Liver (tissue), 8 donors: ENCODE measurements at regions not wholly inside any gene's neighbourhood (a gene's known extent, or its start where the extent isn't known, plus 50 kb on each side); places are given as distances from the start of the nearest gene placed in this dataset.

Source experiments
- DNase-seq: peaks from one replicate; pipeline ENCODE4 v3.0.0-alpha.2; 2017; ENCODE audit warnings: low spot score
- H3K27ac ChIP-seq, 2 donors: one replicate each; pipeline ENCODE4 v1.7.0; 2013; ENCODE audit warnings: inconsistent platforms in 2 of 2, low read length in 2 of 2, control low read depth in 1 of 2, low read depth in 1 of 2, mild to moderate bottlenecking in 1 of 2
- H3K27me3 ChIP-seq, 4 donors: one replicate each; pipeline versions ENCODE4 v1.6.1 to v1.7.0; 2013; ENCODE audit warnings: low read length in 3 of 4, inconsistent platforms in 1 of 4, mild to moderate bottlenecking in 1 of 4, moderate library complexity in 1 of 4; ENCODE audit not compliant: control insufficient read depth in 4 of 4, insufficient read depth in 4 of 4
- H3K36me3 ChIP-seq, 4 donors: one replicate each; pipeline versions ENCODE4 v1.6.1 to v1.7.0; 2013; ENCODE audit warnings: low read length in 3 of 4, mild to moderate bottlenecking in 3 of 4, low read depth in 1 of 4, moderate library complexity in 1 of 4; ENCODE audit not compliant: control insufficient read depth in 4 of 4, insufficient read depth in 3 of 4
- H3K4me1 ChIP-seq, 4 donors: one replicate each; pipeline versions ENCODE4 v1.6.1 to v1.7.0; 2013; ENCODE audit warnings: low read length in 3 of 4, mild to moderate bottlenecking in 3 of 4, moderate library complexity in 1 of 4; ENCODE audit not compliant: control insufficient read depth in 4 of 4, insufficient read depth in 4 of 4
- H3K4me3 ChIP-seq, 3 donors: one replicate each; pipeline versions ENCODE4 v1.6.1 to v1.7.0; 2013; ENCODE audit warnings: low read length in 3 of 3, control low read depth in 1 of 3, low read depth in 1 of 3, mild to moderate bottlenecking in 1 of 3
- H3K9ac ChIP-seq, 2 donors: one replicate each; pipeline ENCODE4 v1.7.0; 2013; ENCODE audit warnings: low read length in 2 of 2, mild to moderate bottlenecking in 2 of 2, moderate library complexity in 2 of 2, control low read depth in 1 of 2, low read depth in 1 of 2
- H3K9me3 ChIP-seq, 4 donors: one replicate each; pipeline versions ENCODE4 v1.6.1 to v1.7.0; 2013; ENCODE audit warnings: low read length in 3 of 4; ENCODE audit not compliant: control insufficient read depth in 4 of 4
- ATF3 ChIP-seq: IDR thresholded peaks from 2 replicates; pipeline ENCODE4 v1.6.1; 2016; ENCODE audit warnings: antibody characterized with exemption
- CTCF ChIP-seq: fragments of 150-350 bp; IDR thresholded peaks from 2 replicates; pipeline ENCODE4 v1.5.1; 2017; ENCODE audit warnings: improper control_type of control experiment, low read depth, low read length; ENCODE audit not compliant: missing input control
- EGR1 ChIP-seq, 2 donors: IDR thresholded peaks; 2 replicates each; pipeline ENCODE4 v1.6.1; 2016 to 2018; ENCODE audit warnings: antibody characterized with exemption in 2 of 2, low read depth in 2 of 2
- FOXA1 ChIP-seq: IDR thresholded peaks from 2 replicates; pipeline ENCODE4 v1.6.1; 2016; ENCODE audit warnings: antibody characterized with exemption
- FOXA2 ChIP-seq: IDR thresholded peaks from 2 replicates; pipeline ENCODE4 v1.6.1; 2016; ENCODE audit warnings: antibody characterized with exemption
- GABPA ChIP-seq, 2 donors: IDR thresholded peaks in 1 of 2; conservative IDR thresholded peaks in 1 of 2; 2 replicates each; pipeline ENCODE4 v1.6.1; 2016; ENCODE audit warnings: antibody characterized with exemption in 2 of 2, mild to moderate bottlenecking in 1 of 2, moderate library complexity in 1 of 2
- HNF4A ChIP-seq, 2 donors: conservative IDR thresholded peaks; 2 replicates each; pipeline ENCODE4 v1.6.1; 2016; ENCODE audit warnings: antibody characterized with exemption in 2 of 2, mild to moderate bottlenecking in 2 of 2
- HNF4G ChIP-seq: IDR thresholded peaks from 2 replicates; pipeline ENCODE4 v1.6.1; 2016; ENCODE audit warnings: antibody characterized with exemption
- JUND ChIP-seq, 2 donors: IDR thresholded peaks; 2 replicates each; pipeline ENCODE4 v1.6.1; 2016; ENCODE audit warnings: antibody characterized with exemption in 2 of 2
- MAX ChIP-seq: IDR thresholded peaks from 2 replicates; pipeline ENCODE4 v1.6.1; 2016; ENCODE audit warnings: antibody characterized with exemption
- NR2F2 ChIP-seq: IDR thresholded peaks from 2 replicates; pipeline ENCODE4 v1.6.1; 2016; ENCODE audit warnings: antibody characterized with exemption
- RAD21 ChIP-seq, 2 donors: IDR thresholded peaks; 2 replicates each; pipeline ENCODE4 v1.6.1; 2016; ENCODE audit warnings: antibody characterized with exemption in 2 of 2, mild to moderate bottlenecking in 2 of 2
- REST ChIP-seq: IDR thresholded peaks from 2 replicates; pipeline ENCODE4 v1.6.1; 2016; ENCODE audit warnings: antibody characterized with exemption, mild to moderate bottlenecking
- RXRA ChIP-seq, 2 donors: IDR thresholded peaks; 2 replicates each; pipeline ENCODE4 v1.6.1; 2017 to 2018; ENCODE audit warnings: antibody characterized with exemption in 2 of 2, mild to moderate bottlenecking in 1 of 2
- SP1 ChIP-seq: IDR thresholded peaks from 2 replicates; pipeline ENCODE4 v1.6.1; 2018; ENCODE audit warnings: antibody characterized with exemption, mild to moderate bottlenecking
- TAF1 ChIP-seq: conservative IDR thresholded peaks from 2 replicates; pipeline ENCODE4 v1.6.1; 2016; ENCODE audit warnings: antibody characterized with exemption, mild to moderate bottlenecking
- YY1 ChIP-seq: IDR thresholded peaks from 2 replicates; pipeline ENCODE4 v1.6.1; 2016; ENCODE audit warnings: antibody characterized with exemption, mild to moderate bottlenecking
- ZBTB33 ChIP-seq: IDR thresholded peaks from 2 replicates; pipeline ENCODE4 v1.6.1; 2016; ENCODE audit warnings: antibody characterized with exemption
- WGBS: extraction: QIAGEN DNeasy Blood & Tissue Kit; methylation state at CpG from one replicate; pipeline ENCODE4 v1.1.7; 2013; 5-methylcytosine and 5-hydroxymethylcytosine counted together
- donor health status: healthy.
- donor health status: healthy.
- donor health status: healthy.
- donor health status: healthy.
- donor health status: healthy.

GRCh38 chr19:46911456-46911855, 50.7 kb downstream of the ARHGAP35 start:
- no peaks in the 10 kb centered on the region for H3K27me3 ChIP-seq
- peaks cover 12 to 32% (median 21%) of the 10 kb centered on the region in 4 donors for H3K4me1 ChIP-seq
- H3K9ac ChIP-seq = no peak overlapping the region
- TF ChIP-seq FOXA2 (no peak), NR2F2 (no peak), FOXA1 (no peak), HNF4G (no peak), HNF4A (conservative IDR thresholded peaks at IDR 0.05) (no peak), RAD21 (IDR thresholded peaks at IDR 0.05) (no peak), CTCF (no peak)
- DNase-seq = no peak
- H3K9me3 ChIP-seq = no peaks in the 10 kb centered on the region
- H3K4me3 ChIP-seq = no peak overlapping the region
- H3K36me3 ChIP-seq = no peaks in the 10 kb centered on the region
- no peak overlapping the region for H3K27ac ChIP-seq

- TF ChIP-seq MAX = no peak
- TF ChIP-seq HNF4A (conservative IDR thresholded peaks at IDR 0.05) = no peak
- no peak for TF ChIP-seq RAD21 (IDR thresholded peaks at IDR 0.05)
- no peak for TF ChIP-seq ATF3
- no peak for TF ChIP-seq SP1
- no peak for TF ChIP-seq NR2F2
- no peak for TF ChIP-seq ZBTB33
- no peak for TF ChIP-seq YY1
- TF ChIP-seq TAF1 = no peak
- no peak for TF ChIP-seq FOXA2
- no peak for TF ChIP-seq HNF4G
- no peak for TF ChIP-seq CTCF
- TF ChIP-seq EGR1 (IDR thresholded peaks at IDR 0.05; ENCODE audit: low read depth in 2 of 2) = no peak
- no peak for TF ChIP-seq REST
- TF ChIP-seq FOXA1 = no peak
- no peak for TF ChIP-seq RXRA (IDR thresholded peaks at IDR 0.05)
- TF ChIP-seq JUND (IDR thresholded peaks at IDR 0.05) = no peak
- TF ChIP-seq GABPA (IDR thresholded peaks at IDR 0.05 in 1 of 2, conservative IDR thresholded peaks at IDR 0.05 in 1 of 2) = no peak
- H3K4me1 ChIP-seq = peaks cover 11 to 33% (median 17%) of the 10 kb centered on the region in 4 donors
- 77% methylated on average over 6 of the region's 6 CpGs for WGBS
- no peaks in the 10 kb centered on the region for H3K27me3 ChIP-seq
- no peaks in the 10 kb centered on the region for H3K9me3 ChIP-seq
- no peak overlapping the region for H3K4me3 ChIP-seq
- H3K9ac ChIP-seq = no peak overlapping the region
- no peak for DNase-seq
- peaks cover 0 to under 1% (median 0%) of the 10 kb centered on the region in 4 donors for H3K36me3 ChIP-seq
- H3K27ac ChIP-seq = no peak overlapping the region
These were observed 52.5 kb downstream of the ARHGAP35 start for GRCh38 chr19:46913198-46913851.
